ENCODE measurements at regions not wholly inside any gene's neighbourhood (a gene's known extent, or its start where the extent isn't known, plus 50 kb on each side); places are given as distances from the start of the nearest gene placed in this dataset.

DNA sequence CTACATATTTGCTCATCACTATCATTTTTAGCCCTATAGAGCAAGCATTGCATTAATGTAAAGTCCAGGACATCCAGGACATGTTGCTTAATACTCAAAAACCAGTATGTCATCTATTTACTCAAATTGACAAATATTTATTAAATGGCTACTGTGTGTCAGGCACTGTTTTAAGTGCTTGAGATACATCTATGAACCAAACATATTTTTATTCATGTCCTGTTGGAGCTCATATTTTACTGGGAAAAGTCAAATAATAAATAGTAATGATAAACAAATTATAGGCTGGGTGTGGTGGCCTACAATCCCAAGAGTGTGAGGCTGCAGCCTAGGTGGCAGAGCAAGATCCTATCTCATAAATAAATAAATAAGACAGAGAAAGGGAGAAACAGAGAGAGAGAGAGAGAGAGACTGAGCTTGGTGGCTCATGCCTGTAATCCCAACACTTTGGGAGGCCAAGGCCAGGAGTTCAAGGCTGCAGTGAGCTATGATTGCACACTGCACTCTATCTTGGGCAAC, 227.9 kb downstream of the GJA1 start:
- TF ChIP-seq ZNF24 (IDR thresholded peaks at IDR 0.05): no peak
- TF ChIP-seq CHD2 (IDR thresholded peaks at IDR 0.05; ENCODE audit: borderline replicate concordance, low read depth, low read length): no peak
- no peak for TF ChIP-seq POLR2AphosphoS2 (IDR thresholded peaks at IDR 0.05; ENCODE audit: low read depth, low read length)
- no peak for TF ChIP-seq SUZ12 (IDR thresholded peaks at IDR 0.05; ENCODE audit: unreplicated experiment)
- TF ChIP-seq CBX3 (IDR thresholded peaks at IDR 0.05; ENCODE audit: borderline replicate concordance, low read depth): no peak
- TF ChIP-seq, protein P1, sequence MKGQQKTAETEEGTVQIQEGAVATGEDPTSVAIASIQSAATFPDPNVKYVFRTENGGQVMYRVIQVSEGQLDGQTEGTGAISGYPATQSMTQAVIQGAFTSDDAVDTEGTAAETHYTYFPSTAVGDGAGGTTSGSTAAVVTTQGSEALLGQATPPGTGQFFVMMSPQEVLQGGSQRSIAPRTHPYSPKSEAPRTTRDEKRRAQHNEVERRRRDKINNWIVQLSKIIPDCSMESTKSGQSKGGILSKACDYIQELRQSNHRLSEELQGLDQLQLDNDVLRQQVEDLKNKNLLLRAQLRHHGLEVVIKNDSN (IDR thresholded peaks at IDR 0.05; ENCODE audit: borderline replicate concordance, extremely low read length, insufficient read depth, low read depth, low read length): no peak
- TF ChIP-seq BHLHE40 (IDR thresholded peaks at IDR 0.05; ENCODE audit: borderline replicate concordance in 1 of 2, low read depth in 2 of 2, low read length in 1 of 2): no peak
- no peak for TF ChIP-seq SIN3A (IDR thresholded peaks at IDR 0.05; ENCODE audit: low read depth, low read length)
- TF ChIP-seq POLR2A (IDR thresholded peaks at IDR 0.05; ENCODE audit: low read depth, low read length): no peak
- TF ChIP-seq, protein P2, sequence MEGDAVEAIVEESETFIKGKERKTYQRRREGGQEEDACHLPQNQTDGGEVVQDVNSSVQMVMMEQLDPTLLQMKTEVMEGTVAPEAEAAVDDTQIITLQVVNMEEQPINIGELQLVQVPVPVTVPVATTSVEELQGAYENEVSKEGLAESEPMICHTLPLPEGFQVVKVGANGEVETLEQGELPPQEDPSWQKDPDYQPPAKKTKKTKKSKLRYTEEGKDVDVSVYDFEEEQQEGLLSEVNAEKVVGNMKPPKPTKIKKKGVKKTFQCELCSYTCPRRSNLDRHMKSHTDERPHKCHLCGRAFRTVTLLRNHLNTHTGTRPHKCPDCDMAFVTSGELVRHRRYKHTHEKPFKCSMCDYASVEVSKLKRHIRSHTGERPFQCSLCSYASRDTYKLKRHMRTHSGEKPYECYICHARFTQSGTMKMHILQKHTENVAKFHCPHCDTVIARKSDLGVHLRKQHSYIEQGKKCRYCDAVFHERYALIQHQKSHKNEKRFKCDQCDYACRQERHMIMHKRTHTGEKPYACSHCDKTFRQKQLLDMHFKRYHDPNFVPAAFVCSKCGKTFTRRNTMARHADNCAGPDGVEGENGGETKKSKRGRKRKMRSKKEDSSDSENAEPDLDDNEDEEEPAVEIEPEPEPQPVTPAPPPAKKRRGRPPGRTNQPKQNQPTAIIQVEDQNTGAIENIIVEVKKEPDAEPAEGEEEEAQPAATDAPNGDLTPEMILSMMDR (IDR thresholded peaks at IDR 0.05 in 2 of 3, conservative IDR thresholded peaks at IDR 0.05 in 1 of 3; ENCODE audit: control insufficient read depth in 2 of 3, extremely low read depth in 1 of 3, insufficient read depth in 1 of 3, low read depth in 3 of 3, low read length in 3 of 3): no peak
- TF ChIP-seq EZH2 (IDR thresholded peaks at IDR 0.05; ENCODE audit: borderline replicate concordance, control insufficient read depth, low read depth, low read length): no peak

All from GM12878 (cell line).